ENCODE measurements at regions not wholly inside any gene's neighbourhood (a gene's known extent, or its start where the extent isn't known, plus 50 kb on each side); places are given as distances from the start of the nearest gene placed in this dataset.
"Not testable (repeated sequence)": the region's sequence is repeated elsewhere in the genome, so short reads cannot be mapped to it uniquely, and the experiment has no call there.

GRCh38 chrX:94862470-94862869, 1188.5 kb downstream of the FAM133A start:
- TF ChIP-seq, protein P1, sequence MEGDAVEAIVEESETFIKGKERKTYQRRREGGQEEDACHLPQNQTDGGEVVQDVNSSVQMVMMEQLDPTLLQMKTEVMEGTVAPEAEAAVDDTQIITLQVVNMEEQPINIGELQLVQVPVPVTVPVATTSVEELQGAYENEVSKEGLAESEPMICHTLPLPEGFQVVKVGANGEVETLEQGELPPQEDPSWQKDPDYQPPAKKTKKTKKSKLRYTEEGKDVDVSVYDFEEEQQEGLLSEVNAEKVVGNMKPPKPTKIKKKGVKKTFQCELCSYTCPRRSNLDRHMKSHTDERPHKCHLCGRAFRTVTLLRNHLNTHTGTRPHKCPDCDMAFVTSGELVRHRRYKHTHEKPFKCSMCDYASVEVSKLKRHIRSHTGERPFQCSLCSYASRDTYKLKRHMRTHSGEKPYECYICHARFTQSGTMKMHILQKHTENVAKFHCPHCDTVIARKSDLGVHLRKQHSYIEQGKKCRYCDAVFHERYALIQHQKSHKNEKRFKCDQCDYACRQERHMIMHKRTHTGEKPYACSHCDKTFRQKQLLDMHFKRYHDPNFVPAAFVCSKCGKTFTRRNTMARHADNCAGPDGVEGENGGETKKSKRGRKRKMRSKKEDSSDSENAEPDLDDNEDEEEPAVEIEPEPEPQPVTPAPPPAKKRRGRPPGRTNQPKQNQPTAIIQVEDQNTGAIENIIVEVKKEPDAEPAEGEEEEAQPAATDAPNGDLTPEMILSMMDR (conservative IDR thresholded peaks at IDR 0.05): not testable (repeated sequence)
- TF ChIP-seq ZFX (IDR thresholded peaks at IDR 0.05): not testable (repeated sequence)
